Heart right ventricle (tissue), 16 donors: ENCODE measurements at regions not wholly inside any gene's neighbourhood (a gene's known extent, or its start where the extent isn't known, plus 50 kb on each side); places are given as distances from the start of the nearest gene placed in this dataset.

Experiments used
- ATAC-seq, 8 donors: fragments of 200-7000 bp; cut with Tn5 transposase; one replicate each; pipeline ENCODE4 v1.9.1; 2020; ENCODE audit warnings: mild to moderate bottlenecking in 8 of 8, moderate library complexity in 8 of 8, moderate number of reproducible peaks in 1 of 8
- DNase-seq, 2 donors: peaks; one replicate each; pipeline ENCODE4 v3.0.0-alpha.2; 2020
- H3K27ac ChIP-seq, 10 donors: fragments of 200-600 bp; sonication (generic) in 2 of 10; one replicate each; pipeline versions ENCODE4 v1.5.0 to v1.8.0; 2020 to 2022; ENCODE audit warnings: mild to moderate bottlenecking in 3 of 10
- H3K27me3 ChIP-seq, 7 donors: fragments of 200-600 bp; one replicate each; pipeline ENCODE4 v1.8.0; 2021 to 2022; ENCODE audit warnings: mild to moderate bottlenecking in 2 of 7
- H3K36me3 ChIP-seq, 9 donors: fragments of 200-600 bp; sonication (generic) in 1 of 9; one replicate each; pipeline versions ENCODE4 v1.5.0 to v1.8.0; 2020 to 2022; ENCODE audit warnings: mild to moderate bottlenecking in 2 of 9
- H3K4me1 ChIP-seq, 9 donors: fragments of 200-600 bp; sonication (generic) in 1 of 9; one replicate each; pipeline versions ENCODE4 v1.5.0 to v1.8.0; 2020 to 2022; ENCODE audit warnings: mild to moderate bottlenecking in 4 of 9
- H3K4me3 ChIP-seq, 10 donors: fragments of 200-600 bp; sonication (generic) in 2 of 10; one replicate each; pipeline versions ENCODE4 v1.5.0 to v1.8.0; 2020 to 2022; ENCODE audit warnings: mild to moderate bottlenecking in 7 of 10, moderate library complexity in 2 of 10
- H3K9me3 ChIP-seq, 11 donors: fragments of 200-600 bp in 10 of 11; sonication (generic) in 2 of 11; one replicate each; pipeline versions ENCODE4 v1.5.0 to v1.8.0; 2013 to 2022; ENCODE audit warnings: mild to moderate bottlenecking in 2 of 11, control low read depth in 1 of 11, moderate library complexity in 1 of 11
- CTCF ChIP-seq, 9 donors: fragments of 200-600 bp; sonication (generic) in 2 of 9; IDR thresholded peaks; one replicate each; pipeline versions ENCODE4 v1.5.0 to v1.8.0; 2021 to 2022; ENCODE audit warnings: antibody characterized with exemption in 9 of 9, mild to moderate bottlenecking in 5 of 9, moderate library complexity in 1 of 9
- WGBS, 2 donors: extraction: QIAGEN DNeasy Blood & Tissue Kit; methylation state at CpG; one replicate each; pipeline ENCODE4 v1.1.7; 2013; ENCODE audit warnings: inconsistent platforms in 1 of 2; 5-methylcytosine and 5-hydroxymethylcytosine counted together
- intact Hi-C, 10 donors: fragments of 100-400 bp; cut with DNase I; formaldehyde crosslinking; loops; one replicate each; pipeline versions ENCODE4 v1.11.1 to v1.14.2; 2022
- donor health status: Arrhythmogenic right ventricular cardiomyopathy.
- donor health status: ischemic (EF 13 %, LVEDD 7.1; RV severe dilation, severe dysfunction).
- donor health status: healthy with polysubstance abuse.
- donor health status: DM: no; HTN: yes; CAD: no.
- donor health status: DM: no; HTN: no; CAD: no.
- donor health status: ischemic (EF 25% LVEDD 6.9; RV normal size, moderate dysfunction).
- donor health status: ischemic (EF 25% LVEDD 5.7; RV mildly dilated, moderate dysfunction).
- donor health status: healthy.
- donor health status: DM: yes; HTN: yes; CAD: no.
- donor health status: Ischemic cardiomyopathy.
- donor health status: ischemic (EF 35%, LVEDD 5.7; RV mildly dilated, moderate dysfunction).
- donor health status: nonischemic (EF 11% LVEDD 7.7; RV severe dilation, severe dysfunction).
- donor health status: DM: yes; HTN: yes; CAD: no.
- donor health status: PGD.
- donor health status: ischemic (EF 29% LVEDD 5.4; RV normal size, mild dysfunction).
- donor health status: nonischemic (EF 23%, LVEDD 6.1; RV moderate dilation, normal function).

- no peak for TF ChIP-seq CTCF (IDR thresholded peaks at IDR 0.05)
- 93 to 97% methylated on average over 3 of the region's 3 CpGs for WGBS, 2 donors
- Histone ChIP-seq H3K36me3 (no peaks in the 10 kb centered on the region), H3K9me3 (no peaks in the 10 kb centered on the region), H3K27me3 (no peaks in the 10 kb centered on the region), H3K4me1 (peaks cover 0 to 50% (median 15%) of the 10 kb centered on the region in 9 donors), H3K27ac (no peak overlapping the region), H3K4me3 (no peak overlapping the region)
- DNase-seq, result no peak
- intact Hi-C loops, result loop anchor here in 2 of 10 donors (5.0 to 10.0 kb wide), 2 partner anchors 56 to 76 kb away; no protein-coding TSS in a partner anchor
- no peak for ATAC-seq
These were observed 81.8 kb upstream of the SLC44A3 start for GRCh38 chr1:94738371-94738770.

GRCh38 chr1:94737124-94737998 lies 82.8 kb upstream of the SLC44A3 start:
- DNase-seq (no peak), ATAC-seq (no peak)
- Histone ChIP-seq H3K27me3 (no peaks in the 10 kb centered on the region), H3K36me3 (no peaks in the 10 kb centered on the region), H3K27ac (no peak overlapping the region), H3K9me3 (no peaks in the 10 kb centered on the region), H3K4me3 (no peak overlapping the region), H3K4me1 (peaks cover 0 to 49% (median 15%) of the 10 kb centered on the region in 9 donors)
- WGBS, 2 donors, result 53 to 62% methylated on average over 5 of the region's 5 CpGs
- intact Hi-C loops, result loop anchor here in 2 of 10 donors (5.0 to 10.0 kb wide), 2 partner anchors 57 to 75 kb away; no protein-coding TSS in a partner anchor
- no peak for TF ChIP-seq CTCF (IDR thresholded peaks at IDR 0.05)

- H3K9me3 ChIP-seq, result no peaks in the 10 kb centered on the region
- WGBS, 2 donors, result 94 to 97% methylated on average over 1 of the region's 1 CpG
These were observed 83.6 kb upstream of the SLC44A3 start for GRCh38 chr1:94736549-94736948.

More at GRCh38 chr1:94736549-94736948, 83.6 kb upstream of the SLC44A3 start:
- Histone ChIP-seq H3K36me3 (no peaks in the 10 kb centered on the region), H3K27me3 (no peaks in the 10 kb centered on the region), H3K4me1 (peaks cover 0 to 40% (median 15%) of the 10 kb centered on the region in 9 donors), H3K4me3 (no peak overlapping the region), H3K27ac (no peak overlapping the region)
- intact Hi-C loops, result loop anchor here in 2 of 10 donors (5.0 to 10.0 kb wide), 2 partner anchors 58 to 74 kb away; no protein-coding TSS in a partner anchor
- TF ChIP-seq CTCF (IDR thresholded peaks at IDR 0.05), result no peak
- no peak for ATAC-seq
- DNase-seq, result no peak
